Body of pancreas (tissue), 4 donors: ENCODE measurements at regions not wholly inside any gene's neighbourhood (a gene's known extent, or its start where the extent isn't known, plus 50 kb on each side); places are given as distances from the start of the nearest gene placed in this dataset.
A peak's percentile ranks its signal among the peaks of the same experiment; 100 is the strongest.

ENCODE experiments used
- ATAC-seq: fragments of 150-250 bp; one replicate; pipeline ENCODE4 v1.9.1; 2016
- DNase-seq, 4 donors: peaks; one replicate each; pipeline ENCODE4 v3.0.0-alpha.2; 2019
- H3K27ac ChIP-seq, 4 donors: fragments of 200-600 bp; sonication (generic); 1 replicate in 3 of 4; 2 replicates in 1 of 4; pipeline versions ENCODE4 v1.5.1 to v1.6.1; 2016 to 2019; ENCODE audit warnings: mild to moderate bottlenecking in 1 of 4, mixed read lengths in 1 of 4, moderate library complexity in 1 of 4
- H3K27me3 ChIP-seq, 2 donors: fragments of 200-600 bp; sonication (generic); one replicate each; pipeline ENCODE4 v1.6.0; 2016; ENCODE audit warnings: mild to moderate bottlenecking in 1 of 2
- H3K36me3 ChIP-seq, 2 donors: fragments of 200-600 bp; sonication (generic); replicated peaks in 1 of 2; 2 replicates each; pipeline ENCODE4 v1.5.1; 2016; ENCODE audit warnings: low read depth in 2 of 2; ENCODE audit not compliant: insufficient read depth in 1 of 2
- H3K4me1 ChIP-seq: fragments of 200-600 bp; sonication (generic); one replicate; pipeline ENCODE4 v1.6.0; 2016
- H3K4me3 ChIP-seq, 2 donors: fragments of 200-600 bp; sonication (generic); 1 replicate in 1 of 2; 2 replicates in 1 of 2; pipeline ENCODE4 v1.5.1; 2016 to 2019
- H3K9me3 ChIP-seq, 3 donors: fragments of 200-600 bp; sonication (generic); 1 replicate in 2 of 3; 2 replicates in 1 of 3; pipeline ENCODE4 v1.5.1; 2016
- POLR2A ChIP-seq, 3 donors: fragments of 450-650 bp; IDR thresholded peaks; one replicate each; pipeline ENCODE4 v1.6.1; 2016; ENCODE audit warnings: antibody characterized with exemption in 3 of 3, mild to moderate bottlenecking in 2 of 3
- WGBS, 2 donors: methylation state at CpG; one replicate each; pipeline ENCODE4 v1.1.5; 2017; 5-methylcytosine and 5-hydroxymethylcytosine counted together
- intact Hi-C: fragments of 100-400 bp; cut with DNase I; formaldehyde crosslinking; loops from one replicate; pipeline ENCODE4 v1.15.1; 2023
- TF ChIP-seq, protein P1 (sequence below), 7 experiments: fragments of 450-650 bp in 4 of 7; fragments of 200-600 bp in 3 of 7; sonication (generic) in 3 of 7; IDR thresholded peaks; one replicate each; pipeline ENCODE4 v1.5.1; 2016 to 2019; ENCODE audit warnings: antibody characterized with exemption in 7 of 7

GRCh38 chr21:21713651-21714180 lies 715.5 kb downstream of the NCAM2 start:
- no peaks in the 10 kb centered on the region for H3K36me3 ChIP-seq
- WGBS, 2 donors = 38 to 41% methylated on average over 3 of the region's 3 CpGs
- no peaks in the 10 kb centered on the region for H3K4me1 ChIP-seq
- no peak for TF ChIP-seq POLR2A (IDR thresholded peaks at IDR 0.05)
- H3K9me3 ChIP-seq = no peaks in the 10 kb centered on the region
- H3K27me3 ChIP-seq = no peaks in the 10 kb centered on the region
- no peak overlapping the region for H3K4me3 ChIP-seq
- intact Hi-C loops = no loop called here
- DNase-seq = no peak
- H3K27ac ChIP-seq = no peak overlapping the region
- no peak for ATAC-seq

GRCh38 chr21:21714426-21714825 lies 716.2 kb downstream of the NCAM2 start:
- DNase-seq = no peak
- Histone ChIP-seq H3K4me1 (no peaks in the 10 kb centered on the region), H3K27me3 (no peaks in the 10 kb centered on the region), H3K36me3 (no peaks in the 10 kb centered on the region), H3K9me3 (no peaks in the 10 kb centered on the region), H3K27ac (no peak overlapping the region), H3K4me3 (no peak overlapping the region)
- TF ChIP-seq, protein P1, sequence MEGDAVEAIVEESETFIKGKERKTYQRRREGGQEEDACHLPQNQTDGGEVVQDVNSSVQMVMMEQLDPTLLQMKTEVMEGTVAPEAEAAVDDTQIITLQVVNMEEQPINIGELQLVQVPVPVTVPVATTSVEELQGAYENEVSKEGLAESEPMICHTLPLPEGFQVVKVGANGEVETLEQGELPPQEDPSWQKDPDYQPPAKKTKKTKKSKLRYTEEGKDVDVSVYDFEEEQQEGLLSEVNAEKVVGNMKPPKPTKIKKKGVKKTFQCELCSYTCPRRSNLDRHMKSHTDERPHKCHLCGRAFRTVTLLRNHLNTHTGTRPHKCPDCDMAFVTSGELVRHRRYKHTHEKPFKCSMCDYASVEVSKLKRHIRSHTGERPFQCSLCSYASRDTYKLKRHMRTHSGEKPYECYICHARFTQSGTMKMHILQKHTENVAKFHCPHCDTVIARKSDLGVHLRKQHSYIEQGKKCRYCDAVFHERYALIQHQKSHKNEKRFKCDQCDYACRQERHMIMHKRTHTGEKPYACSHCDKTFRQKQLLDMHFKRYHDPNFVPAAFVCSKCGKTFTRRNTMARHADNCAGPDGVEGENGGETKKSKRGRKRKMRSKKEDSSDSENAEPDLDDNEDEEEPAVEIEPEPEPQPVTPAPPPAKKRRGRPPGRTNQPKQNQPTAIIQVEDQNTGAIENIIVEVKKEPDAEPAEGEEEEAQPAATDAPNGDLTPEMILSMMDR (IDR thresholded peaks at IDR 0.05) = no peak
- TF ChIP-seq POLR2A (IDR thresholded peaks at IDR 0.05) = no peak
- ATAC-seq = no peak
- intact Hi-C loops = no loop called here
- WGBS, 2 donors = 69 to 73% methylated on average over 2 of the region's 2 CpGs

DNA sequence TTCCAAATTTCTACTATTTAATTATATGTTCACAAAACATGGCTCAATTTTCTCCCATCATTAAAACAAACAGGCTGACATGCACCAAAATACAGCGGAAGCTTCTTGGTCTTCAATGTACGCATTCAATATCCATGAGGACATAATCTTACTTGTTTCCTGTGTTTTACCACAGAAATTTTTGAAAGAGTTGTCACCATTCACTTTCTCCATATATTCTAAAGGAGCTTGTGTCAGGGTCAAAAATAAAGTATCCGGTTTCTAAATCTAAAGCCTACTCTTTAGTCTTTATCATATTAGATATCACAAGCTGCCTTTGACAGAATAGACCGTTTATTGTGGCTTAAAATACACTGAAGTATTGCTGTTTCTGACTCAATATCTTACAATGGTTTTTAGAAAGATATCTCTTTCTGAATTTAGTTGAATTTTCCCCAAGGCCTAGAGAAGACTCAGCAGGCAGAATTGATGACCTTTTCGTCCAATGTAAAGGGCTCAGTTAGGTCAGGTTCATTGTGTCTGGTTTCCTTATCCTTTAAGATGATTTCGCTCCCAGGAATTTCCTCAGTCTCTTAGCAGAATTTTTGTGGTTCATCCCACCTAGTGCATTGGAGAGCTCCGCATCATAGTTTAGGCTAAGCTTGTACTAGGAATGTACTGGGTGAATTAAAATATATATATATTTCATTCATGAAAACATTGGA lies 717.2 kb downstream of the NCAM2 start:
- no peaks in the 10 kb centered on the region for H3K9me3 ChIP-seq
- H3K27ac ChIP-seq = no peak overlapping the region
- ATAC-seq (no peak), DNase-seq (no peak)
- no peaks in the 10 kb centered on the region for H3K4me1 ChIP-seq
- TF ChIP-seq POLR2A (IDR thresholded peaks at IDR 0.05) = no peak
- TF ChIP-seq, protein P1 (IDR thresholded peaks at IDR 0.05) = no peak
- intact Hi-C loops = no loop called here
- no peaks in the 10 kb centered on the region for H3K36me3 ChIP-seq
- no peak overlapping the region for H3K4me3 ChIP-seq
- WGBS, 2 donors = 64 to 72% methylated on average over 7 of the region's 7 CpGs
- H3K27me3 ChIP-seq = no peaks in the 10 kb centered on the region

- ATAC-seq (no peak), DNase-seq (no peak)
- Histone ChIP-seq H3K4me3 (no peak overlapping the region), H3K9me3 (peaks cover 0 to 4% (median 0%) of the 10 kb centered on the region in 3 donors), H3K4me1 (no peaks in the 10 kb centered on the region), H3K27me3 (no peaks in the 10 kb centered on the region), H3K27ac (no peak overlapping the region), H3K36me3 (no peaks in the 10 kb centered on the region)
- WGBS, 2 donors = 66 to 77% methylated on average over 2 of the region's 2 CpGs
- TF ChIP-seq, protein P1 (IDR thresholded peaks at IDR 0.05) = no peak
- no peak for TF ChIP-seq POLR2A (IDR thresholded peaks at IDR 0.05)
- intact Hi-C loops = no loop called here
Observed at GRCh38 chr21:21722731-21723130, 724.5 kb downstream of the NCAM2 start.

GRCh38 chr21:21730512-21730911 lies 732.3 kb downstream of the NCAM2 start:
- Histone ChIP-seq H3K4me3 (no peak overlapping the region), H3K27ac (no peak overlapping the region), H3K36me3 (no peaks in the 10 kb centered on the region), H3K9me3 (no peaks in the 10 kb centered on the region), H3K27me3 (no peaks in the 10 kb centered on the region), H3K4me1 (no peaks in the 10 kb centered on the region)
- DNase-seq (no peak), ATAC-seq (peak; percentile 12)
- intact Hi-C loops = no loop called here
- 37 to 52% methylated on average over 5 of the region's 5 CpGs for WGBS, 2 donors
- no peak for TF ChIP-seq POLR2A (IDR thresholded peaks at IDR 0.05)
- TF ChIP-seq, protein P1 (IDR thresholded peaks at IDR 0.05) = no peak
